ENCODE measurements at regions not wholly inside any gene's neighbourhood (a gene's known extent, or its start where the extent isn't known, plus 50 kb on each side); places are given as distances from the start of the nearest gene placed in this dataset.

DNA sequence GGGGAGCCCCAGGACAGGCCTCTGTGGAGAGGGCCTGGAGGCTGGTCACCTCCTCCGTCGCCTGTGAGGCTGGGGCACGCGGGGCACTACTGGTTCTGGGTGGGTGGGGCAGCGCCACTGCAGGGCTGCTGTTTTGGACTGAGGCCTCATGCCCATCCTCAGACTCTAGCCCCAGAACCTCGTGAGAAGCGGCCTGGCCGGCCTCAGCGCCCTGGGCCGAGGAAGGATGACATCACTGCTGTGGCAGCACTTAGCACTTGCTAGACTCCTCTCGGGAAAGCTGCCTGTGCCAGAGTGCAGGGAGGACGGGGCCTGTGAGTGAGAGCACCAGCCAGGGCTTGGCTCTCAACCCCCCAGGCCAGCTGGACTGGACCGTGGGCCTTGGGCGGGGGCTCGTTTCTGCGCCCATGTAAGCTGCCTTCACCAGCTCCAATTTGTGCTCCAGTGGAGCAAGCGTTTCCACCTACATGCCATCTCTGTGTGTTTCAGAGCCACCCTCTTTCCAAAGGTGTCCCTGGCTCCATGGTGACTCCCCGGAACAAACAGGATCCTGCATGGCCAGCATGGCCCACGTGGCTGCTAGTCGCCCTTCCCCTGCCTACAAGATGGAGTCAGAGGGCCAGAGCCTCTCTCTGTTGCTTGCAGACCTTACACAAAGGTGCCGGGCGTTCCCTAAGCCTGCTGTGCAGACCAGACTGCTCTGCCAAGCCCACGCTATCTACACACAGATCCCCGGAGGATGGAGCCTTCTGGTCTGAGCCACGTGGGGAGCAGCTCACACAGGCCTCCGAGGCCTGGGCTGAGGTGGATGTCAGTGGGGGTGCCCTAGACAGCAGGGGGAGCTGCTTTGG is 102.9 kb downstream of the CTTN start:
- DNase-seq = no peak

DNA sequence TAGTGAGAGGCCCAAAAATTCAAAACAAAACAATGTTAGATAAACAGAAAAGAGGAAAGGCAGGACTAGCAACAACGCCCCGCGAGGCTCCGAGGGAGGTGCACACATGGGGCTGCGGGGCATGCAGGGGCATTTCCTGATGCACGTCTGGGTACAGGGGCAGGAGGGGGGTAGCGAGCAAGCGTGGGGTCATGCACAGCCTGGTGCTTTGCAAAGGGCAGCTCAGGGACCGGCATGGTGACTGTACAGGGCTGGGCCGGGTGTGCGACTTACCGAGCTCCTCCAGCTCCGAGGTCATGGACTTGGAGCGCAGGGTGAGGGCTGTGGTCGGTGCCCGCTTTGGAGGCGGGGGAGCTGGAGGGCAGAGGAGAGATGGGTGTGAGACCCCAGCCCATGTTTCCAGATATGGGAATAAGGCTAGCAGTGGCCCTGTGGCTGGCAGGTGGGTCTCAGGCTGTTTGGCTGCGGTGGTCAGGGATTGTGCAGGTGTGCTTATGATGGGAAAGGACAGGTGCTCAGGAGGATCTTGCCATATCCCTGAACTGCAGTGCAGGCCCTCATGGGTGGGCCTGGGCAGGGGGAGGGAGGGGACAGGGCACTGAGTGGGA is 103.7 kb downstream of the CTTN start:
- DNase-seq = no peak

- DNase-seq = no peak
These were observed 104.5 kb downstream of the CTTN start for GRCh38 chr11:70502677-70503467.

DNA sequence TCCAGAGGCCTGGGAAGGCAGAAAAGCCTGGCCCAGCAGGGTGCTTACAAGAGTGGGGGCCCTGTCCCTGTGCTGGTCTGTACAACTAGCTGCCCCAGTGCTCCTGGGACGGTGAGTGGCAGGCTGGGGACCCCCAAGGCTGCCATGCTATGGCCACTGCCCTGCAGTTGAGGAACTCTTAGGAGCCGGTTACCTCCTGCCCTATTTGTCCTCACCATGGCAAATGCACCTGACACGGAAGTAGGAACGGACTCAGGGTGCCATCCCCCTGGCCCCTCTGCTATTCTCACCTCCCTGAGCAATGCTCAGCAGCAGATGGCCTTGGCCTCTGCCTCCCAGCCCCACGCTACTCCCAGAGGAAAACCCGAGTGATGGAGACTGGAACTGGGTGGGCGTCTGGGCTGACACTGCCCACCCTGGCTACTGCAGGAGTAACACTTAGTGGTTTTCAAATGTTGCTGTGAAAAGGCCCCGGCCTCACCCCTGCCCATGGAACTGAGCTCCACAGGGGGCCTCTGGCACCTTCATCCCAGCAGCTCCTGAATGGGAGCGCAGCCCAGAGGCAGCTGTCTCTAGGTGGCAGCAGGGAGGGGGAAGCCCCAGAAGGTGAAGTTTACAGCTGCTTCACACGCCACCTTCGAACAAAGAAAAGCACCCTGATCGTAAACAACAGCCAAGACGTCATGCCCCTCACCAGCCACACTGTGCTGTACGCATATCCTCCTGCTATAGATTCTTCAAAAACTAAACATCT is 105.3 kb downstream of the CTTN start:
- no peak for DNase-seq

- no peak for DNase-seq
These were observed 106.1 kb downstream of the CTTN start for GRCh38 chr11:70504246-70505020.

DNA sequence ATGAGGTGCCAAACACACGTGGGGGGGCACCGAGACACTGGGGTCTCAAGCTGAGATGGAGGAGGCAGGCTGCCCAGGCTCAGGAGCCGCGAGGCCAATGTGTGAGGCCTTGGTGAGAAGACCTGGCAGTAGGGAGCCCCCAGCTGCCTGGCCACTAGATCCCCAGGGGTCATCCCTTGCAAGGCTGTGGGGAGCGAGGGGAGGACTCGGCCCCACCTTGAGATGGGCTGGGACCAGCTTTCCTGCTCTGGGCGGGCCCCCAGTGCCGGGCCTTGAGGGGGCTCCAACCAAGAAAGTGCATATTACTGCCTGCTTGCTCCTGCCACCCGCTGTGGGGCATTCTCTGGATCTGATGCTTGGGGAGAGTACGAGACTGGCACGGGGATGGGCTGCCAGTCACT is 107.0 kb downstream of the CTTN start:
- DNase-seq = no peak

GRCh38 chr11:70505761-70506657 is 107.7 kb downstream of the CTTN start:
- DNase-seq = no peak

- no peak for DNase-seq
These were observed 108.3 kb downstream of the CTTN start for GRCh38 chr11:70506658-70506970.

DNA sequence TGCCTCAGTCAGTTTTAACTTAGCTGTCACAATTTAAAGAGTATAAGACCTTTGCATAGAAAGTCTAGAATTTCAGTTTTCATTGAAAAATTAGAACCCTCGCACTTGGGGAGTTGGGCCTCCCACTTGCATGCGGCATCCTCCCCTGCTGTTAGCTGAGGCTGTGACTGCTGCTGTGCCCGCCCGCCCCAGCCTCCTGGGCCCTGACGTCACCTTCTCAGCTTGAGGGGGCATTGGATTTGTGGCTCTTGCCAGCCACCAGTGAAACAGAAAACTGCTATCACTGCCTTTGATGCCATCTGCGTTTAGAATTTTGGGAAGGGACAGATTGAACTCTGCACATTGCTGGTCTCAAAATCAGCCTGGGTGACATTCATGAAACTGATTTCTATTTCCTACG is 108.7 kb downstream of the CTTN start:
- no peak for DNase-seq

DNA sequence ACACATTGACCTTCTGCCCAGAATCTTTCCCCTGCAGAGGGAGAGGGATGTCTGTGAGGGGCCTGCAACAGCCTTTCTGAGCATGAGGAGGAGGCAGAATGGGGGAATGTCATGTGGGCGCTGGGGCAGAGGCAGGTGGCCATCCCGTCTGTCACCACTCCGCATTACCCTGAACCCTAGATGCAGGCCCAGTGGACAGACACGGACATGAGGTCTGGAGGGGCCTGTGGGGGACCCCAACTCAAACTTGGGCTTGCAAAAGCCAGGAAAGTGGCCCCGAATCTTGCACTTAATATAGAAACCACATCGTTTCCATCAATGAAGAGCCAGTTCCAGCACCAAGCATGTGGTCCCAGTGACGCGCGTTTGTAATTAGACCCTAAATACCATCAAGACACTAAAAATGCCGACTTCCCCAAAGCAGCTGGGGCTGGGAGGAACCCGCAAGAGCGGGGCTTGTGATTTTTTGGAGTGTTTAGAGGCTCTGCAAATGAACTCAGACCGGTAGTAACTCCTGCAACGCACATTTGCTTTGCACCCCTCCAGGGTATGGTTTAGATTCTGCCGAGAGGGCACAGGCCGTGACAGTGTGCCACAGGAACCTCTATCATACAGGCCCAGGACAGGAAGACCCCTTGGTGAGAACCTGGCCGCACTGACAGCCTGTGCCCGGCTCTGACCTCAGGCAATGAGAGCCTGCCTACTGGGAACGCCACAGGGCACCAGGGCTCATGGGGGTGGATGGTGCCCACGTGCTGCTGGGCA is 109.3 kb downstream of the CTTN start:
- DNase-seq = no peak

GRCh38 chr11:70508231-70508480 is 109.8 kb downstream of the CTTN start:
- no peak for DNase-seq

GRCh38 chr11:70509476-70509875 is 111.1 kb downstream of the CTTN start:
- DNase-seq = no peak

DNA sequence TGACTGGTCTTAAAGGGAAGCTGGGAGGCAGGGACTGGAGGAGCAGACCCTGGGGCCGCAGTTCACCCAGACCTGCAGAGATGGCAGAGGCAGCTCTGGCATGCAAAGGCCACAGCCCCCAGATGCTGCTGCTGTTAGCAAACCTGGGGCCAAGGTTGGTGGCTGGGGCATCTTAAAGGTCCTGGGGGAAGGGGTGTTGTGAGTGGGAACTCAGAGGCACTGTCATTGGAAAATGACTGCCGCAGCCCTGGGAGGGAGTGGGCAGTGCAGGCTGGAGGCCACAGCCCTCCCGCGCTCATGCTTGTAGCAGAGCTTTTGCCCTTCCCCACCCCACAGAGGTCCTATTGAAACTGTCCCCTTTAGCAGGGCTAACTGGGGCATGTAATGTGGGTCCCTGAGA is 111.8 kb downstream of the CTTN start:
- no peak for DNase-seq

GRCh38 chr11:70510571-70510970 is 112.2 kb downstream of the CTTN start:
- no peak for DNase-seq

DNA sequence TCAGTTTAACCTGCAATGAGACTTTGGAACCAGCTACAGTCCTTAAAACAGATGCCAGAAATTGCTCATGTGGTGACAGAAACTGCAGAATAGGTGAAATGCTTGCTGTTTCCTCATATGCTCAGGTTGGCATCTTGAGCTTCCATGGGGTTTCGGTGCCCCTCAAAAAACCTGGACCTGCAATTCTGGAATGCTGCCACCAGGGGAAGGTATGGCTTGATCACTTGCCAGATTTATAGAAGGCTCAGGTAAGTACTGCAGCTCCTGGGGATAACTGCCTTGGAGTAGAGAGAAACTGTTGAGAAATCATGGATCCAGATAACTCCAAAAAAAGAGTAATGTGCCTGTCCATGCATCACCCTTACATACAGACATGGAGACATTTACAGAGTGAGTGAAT is 113.0 kb downstream of the CTTN start:
- DNase-seq = no peak

GRCh38 chr11:70512716-70513115 is 114.4 kb downstream of the CTTN start:
- no peak for DNase-seq

DNA sequence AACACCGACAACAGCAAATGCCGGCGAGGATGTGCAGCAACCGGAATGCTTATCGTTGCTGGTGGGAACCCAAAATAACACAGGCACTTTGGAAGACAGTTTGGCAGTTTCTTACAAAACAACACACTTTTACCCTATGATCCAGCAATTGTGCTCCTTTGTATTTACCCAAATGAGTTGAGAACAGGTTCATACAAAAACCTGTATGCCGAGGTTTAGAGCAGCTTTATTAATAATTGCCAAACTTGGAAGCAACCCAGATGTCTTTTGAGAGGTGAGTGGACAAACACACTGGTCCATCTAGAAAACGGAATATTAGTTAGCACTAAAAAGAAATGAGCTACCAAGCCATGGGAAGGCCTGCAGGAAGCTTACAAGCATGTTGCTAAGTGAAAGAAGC is 118.9 kb downstream of the CTTN start:
- DNase-seq = no peak

GRCh38 chr11:70517988-70518907 is 119.9 kb downstream of the CTTN start:
- no peak for DNase-seq

- DNase-seq = no peak
These were observed 120.8 kb downstream of the CTTN start for GRCh38 chr11:70519117-70519516.
